OCI-LY3 (cell line): ENCODE measurements at regions not wholly inside any gene's neighbourhood (a gene's known extent, or its start where the extent isn't known, plus 50 kb on each side); places are given as distances from the start of the nearest gene placed in this dataset.

Source experiments
- H2AFZ ChIP-seq: fragments of 200-600, 300-600 bp; shearing (Covaris generic); 2 replicates; pipeline ENCODE4 v1.6.0; 2014; ENCODE audit warnings: antibody characterized with exemption, low read depth, low read length
- H3K27ac ChIP-seq: fragments of 200-600, 300-600 bp; sonication (generic); 2 replicates; pipeline ENCODE4 v1.5.1; 2014; ENCODE audit warnings: mild to moderate bottlenecking, low read length, moderate library complexity, mixed read lengths
- H3K27me3 ChIP-seq: fragments of 200-600, 300-600 bp; sonication (generic); 2 replicates; pipeline ENCODE4 v1.6.1; 2014; ENCODE audit warnings: low read depth, low read length, mixed read lengths
- H3K36me3 ChIP-seq: fragments of 200-600, 300-600 bp; sonication (generic); replicated peaks from 2 replicates; pipeline ENCODE3; 2014; ENCODE audit warnings: low read depth, low read length, mixed read lengths
- H3K4me1 ChIP-seq: fragments of 300-600, 200-600 bp; sonication (generic); 2 replicates; pipeline ENCODE4 v1.6.1; 2014; ENCODE audit warnings: low read length, mixed read lengths
- H3K4me2 ChIP-seq: fragments of 200-600, 300-600 bp; sonication (generic); 2 replicates; pipeline ENCODE4 v1.6.1; 2014; ENCODE audit warnings: low read length, mixed read lengths
- H3K4me3 ChIP-seq: fragments of 300-600, 200-600 bp; sonication (generic); 2 replicates; pipeline ENCODE4 v1.5.1; 2014; ENCODE audit warnings: antibody characterized with exemption, mild to moderate bottlenecking, low read length, moderate library complexity
- H3K79me2 ChIP-seq: fragments of 300-600, 200-600 bp; shearing (Covaris generic); 2 replicates; pipeline ENCODE4 v1.6.1; 2014; ENCODE audit warnings: mild to moderate bottlenecking, low read length, mixed read lengths
- H3K9ac ChIP-seq: fragments of 300-600, 200-600 bp; shearing (Covaris generic); 2 replicates; pipeline ENCODE4 v1.6.0; 2014; ENCODE audit warnings: mild to moderate bottlenecking, low read length, moderate library complexity
- H3K9me3 ChIP-seq: fragments of 200-600, 300-600 bp; shearing (Covaris generic); 2 replicates; pipeline ENCODE4 v1.6.1; 2014; ENCODE audit warnings: low read length, mixed read lengths; ENCODE audit not compliant: insufficient read depth
- H4K20me1 ChIP-seq: fragments of 200-600, 300-600 bp; sonication (generic); 2 replicates; pipeline ENCODE4 v1.6.1; 2016; ENCODE audit warnings: low read length, mixed read lengths; ENCODE audit not compliant: insufficient read depth
- EZH2phosphoT487 ChIP-seq: fragments of 200-600 bp; shearing (Covaris generic); IDR thresholded peaks from 2 replicates; pipeline ENCODE4 v1.6.1; 2018; ENCODE audit warnings: antibody characterized with exemption, mixed run types, low read depth
- TF ChIP-seq, protein P1 (sequence below): fragments of 200-600, 300-600 bp; sonication (generic); IDR thresholded peaks from 2 replicates; pipeline ENCODE4 v1.5.1; 2014; ENCODE audit warnings: antibody characterized with exemption, low read length, low read depth

- no peak overlapping the region for H3K27ac ChIP-seq
- H3K36me3 ChIP-seq, result no peaks in the 10 kb centered on the region
- no peak overlapping the region for H3K9ac ChIP-seq
- H3K9me3 ChIP-seq, result no peaks in the 10 kb centered on the region
- H4K20me1 ChIP-seq, result no peaks in the 10 kb centered on the region
- H3K4me1 ChIP-seq, result no peaks in the 10 kb centered on the region
- H3K27me3 ChIP-seq, result no peaks in the 10 kb centered on the region
- H3K79me2 ChIP-seq, result no peaks in the 10 kb centered on the region
- no peak overlapping the region for H3K4me2 ChIP-seq
- H3K4me3 ChIP-seq, result no peak overlapping the region
- TF ChIP-seq, protein P1, sequence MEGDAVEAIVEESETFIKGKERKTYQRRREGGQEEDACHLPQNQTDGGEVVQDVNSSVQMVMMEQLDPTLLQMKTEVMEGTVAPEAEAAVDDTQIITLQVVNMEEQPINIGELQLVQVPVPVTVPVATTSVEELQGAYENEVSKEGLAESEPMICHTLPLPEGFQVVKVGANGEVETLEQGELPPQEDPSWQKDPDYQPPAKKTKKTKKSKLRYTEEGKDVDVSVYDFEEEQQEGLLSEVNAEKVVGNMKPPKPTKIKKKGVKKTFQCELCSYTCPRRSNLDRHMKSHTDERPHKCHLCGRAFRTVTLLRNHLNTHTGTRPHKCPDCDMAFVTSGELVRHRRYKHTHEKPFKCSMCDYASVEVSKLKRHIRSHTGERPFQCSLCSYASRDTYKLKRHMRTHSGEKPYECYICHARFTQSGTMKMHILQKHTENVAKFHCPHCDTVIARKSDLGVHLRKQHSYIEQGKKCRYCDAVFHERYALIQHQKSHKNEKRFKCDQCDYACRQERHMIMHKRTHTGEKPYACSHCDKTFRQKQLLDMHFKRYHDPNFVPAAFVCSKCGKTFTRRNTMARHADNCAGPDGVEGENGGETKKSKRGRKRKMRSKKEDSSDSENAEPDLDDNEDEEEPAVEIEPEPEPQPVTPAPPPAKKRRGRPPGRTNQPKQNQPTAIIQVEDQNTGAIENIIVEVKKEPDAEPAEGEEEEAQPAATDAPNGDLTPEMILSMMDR, result no peak
- no peak for TF ChIP-seq EZH2phosphoT487
- no peak overlapping the region for H2AFZ ChIP-seq
Observed at GRCh38 chr6:147979966-147980365, 362.7 kb upstream of the SASH1 start.

DNA sequence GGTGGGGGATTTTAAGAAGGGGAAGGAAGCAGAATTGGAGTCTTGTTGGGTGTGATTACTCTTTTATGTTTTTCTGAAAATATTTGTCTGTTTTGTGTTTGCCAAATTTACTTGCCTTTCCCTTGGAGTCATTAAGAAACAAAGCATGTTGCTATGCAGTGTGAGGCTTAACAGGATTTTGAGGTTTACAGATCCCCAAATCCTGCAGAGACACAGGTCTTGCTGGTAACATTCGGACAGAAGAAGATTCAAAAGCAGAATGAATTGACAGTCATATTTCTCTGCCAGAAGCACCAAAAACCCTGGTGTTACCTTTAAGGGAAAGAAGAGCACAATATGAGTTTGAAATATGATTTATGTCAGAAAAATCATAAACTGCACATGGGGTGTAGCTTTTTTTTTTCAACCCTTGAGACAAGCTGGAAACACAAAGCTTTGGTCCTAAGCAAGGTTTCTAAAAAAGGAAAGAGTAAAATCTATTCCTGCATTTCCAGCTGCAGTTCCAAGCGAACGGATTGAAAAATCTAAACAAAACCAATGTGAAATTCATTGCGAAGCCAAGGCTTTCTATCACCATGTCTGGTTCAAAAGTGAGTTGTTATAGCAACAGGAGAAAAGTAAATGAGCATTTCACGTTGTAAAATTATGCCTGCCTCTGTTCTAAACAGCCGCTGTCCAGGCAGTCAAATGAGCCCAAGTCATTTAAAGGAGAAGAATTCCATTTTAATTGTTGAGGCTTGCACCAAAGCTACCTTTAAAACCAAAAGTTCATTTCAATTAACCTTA lies 358.9 kb upstream of the SASH1 start:
- Histone ChIP-seq H3K4me1 (no peaks in the 10 kb centered on the region), H3K4me2 (no peak overlapping the region), H3K9me3 (no peaks in the 10 kb centered on the region), H3K79me2 (no peaks in the 10 kb centered on the region), H3K27ac (no peak overlapping the region), H2AFZ (no peak overlapping the region), H4K20me1 (no peaks in the 10 kb centered on the region), H3K36me3 (no peaks in the 10 kb centered on the region), H3K9ac (no peak overlapping the region), H3K4me3 (no peak overlapping the region), H3K27me3 (no peaks in the 10 kb centered on the region)
- TF ChIP-seq EZH2phosphoT487, result no peak

- Histone ChIP-seq H3K9me3 (no peaks in the 10 kb centered on the region), H3K36me3 (no peaks in the 10 kb centered on the region), H3K79me2 (no peaks in the 10 kb centered on the region), H3K9ac (no peak overlapping the region), H4K20me1 (no peaks in the 10 kb centered on the region), H3K27me3 (no peaks in the 10 kb centered on the region), H3K27ac (no peak overlapping the region), H2AFZ (no peak overlapping the region), H3K4me2 (no peak overlapping the region), H3K4me3 (no peak overlapping the region), H3K4me1 (no peaks in the 10 kb centered on the region)
- no peak for TF ChIP-seq EZH2phosphoT487
- TF ChIP-seq, protein P1, result no peak
Observed at GRCh38 chr6:147986846-147987245, 355.8 kb upstream of the SASH1 start.

GRCh38 chr6:147990159-147990558 lies 352.5 kb upstream of the SASH1 start:
- Histone ChIP-seq H3K27ac (no peak overlapping the region), H3K36me3 (no peaks in the 10 kb centered on the region), H3K4me1 (no peaks in the 10 kb centered on the region), H3K27me3 (no peaks in the 10 kb centered on the region), H3K9me3 (no peaks in the 10 kb centered on the region), H4K20me1 (no peaks in the 10 kb centered on the region), H3K4me3 (no peak overlapping the region), H3K79me2 (no peaks in the 10 kb centered on the region), H3K4me2 (no peak overlapping the region), H3K9ac (no peak overlapping the region), H2AFZ (no peak overlapping the region)
- TF ChIP-seq, protein P1, result no peak
- TF ChIP-seq EZH2phosphoT487, result no peak
